Adipocyte (in vitro differentiated cells): ENCODE measurements at regions not wholly inside any gene's neighbourhood (a gene's known extent, or its start where the extent isn't known, plus 50 kb on each side); places are given as distances from the start of the nearest gene placed in this dataset.
A peak's percentile ranks its signal among the peaks of the same experiment; 100 is the strongest.

Experiments used
- DNase-seq: peaks from one replicate; pipeline ENCODE4 v3.0.0-alpha.2; 2015; ENCODE audit warnings: low read depth
- H3K27me3 ChIP-seq: replicated peaks from 2 replicates; pipeline ENCODE4 v1.7.0; 2013; ENCODE audit warnings: mild to moderate bottlenecking, low read length, moderate library complexity; ENCODE audit not compliant: control insufficient read depth, insufficient read depth
- H3K36me3 ChIP-seq: 2 replicates; pipeline ENCODE4 v1.7.0; 2013; ENCODE audit warnings: low read length, mild to moderate bottlenecking, moderate library complexity; ENCODE audit not compliant: control insufficient read depth, insufficient read depth, severe bottlenecking
- H3K4me1 ChIP-seq: 2 replicates; pipeline ENCODE4 v1.7.0; 2013; ENCODE audit warnings: mild to moderate bottlenecking, low read length, moderate library complexity; ENCODE audit not compliant: control insufficient read depth, insufficient read depth
- H3K4me3 ChIP-seq: 2 replicates; pipeline ENCODE4 v1.7.0; 2013; ENCODE audit warnings: mild to moderate bottlenecking, low read length, moderate library complexity
- H3K9ac ChIP-seq: 2 replicates; pipeline ENCODE4 v1.7.0; 2013; ENCODE audit warnings: mild to moderate bottlenecking, low read length, moderate library complexity
- H3K9me3 ChIP-seq: 2 replicates; pipeline ENCODE4 v1.7.0; 2013; ENCODE audit warnings: mild to moderate bottlenecking, low read length, moderate library complexity; ENCODE audit not compliant: control insufficient read depth

- Histone ChIP-seq H3K4me1 (no peaks in the 10 kb centered on the region), H3K27me3 (no peaks in the 10 kb centered on the region), H3K9ac (no peak overlapping the region), H3K36me3 (no peaks in the 10 kb centered on the region), H3K4me3 (no peak overlapping the region), H3K9me3 (no peaks in the 10 kb centered on the region)
- no peak for DNase-seq
Observed at GRCh38 chr1:164479242-164479641, 79.7 kb upstream of the PBX1 start.

GRCh38 chr1:164480285-164480907, 78.6 kb upstream of the PBX1 start:
- Histone ChIP-seq H3K9ac (no peak overlapping the region), H3K9me3 (no peaks in the 10 kb centered on the region), H3K4me3 (no peak overlapping the region), H3K36me3 (no peaks in the 10 kb centered on the region), H3K27me3 (no peaks in the 10 kb centered on the region), H3K4me1 (no peaks in the 10 kb centered on the region)
- DNase-seq: no peak

GRCh38 chr1:164495905-164496304, 63.1 kb upstream of the PBX1 start:
- no peaks in the 10 kb centered on the region for H3K27me3 ChIP-seq
- H3K9ac ChIP-seq: no peak overlapping the region
- no peaks in the 10 kb centered on the region for H3K4me1 ChIP-seq
- H3K9me3 ChIP-seq: no peaks in the 10 kb centered on the region
- H3K36me3 ChIP-seq: no peaks in the 10 kb centered on the region
- no peak overlapping the region for H3K4me3 ChIP-seq
- no peak for DNase-seq

- Histone ChIP-seq H3K4me1 (no peaks in the 10 kb centered on the region), H3K4me3 (no peak overlapping the region), H3K9me3 (peaks cover 5% of the 10 kb centered on the region), H3K9ac (no peak overlapping the region), H3K27me3 (no peaks in the 10 kb centered on the region), H3K36me3 (no peaks in the 10 kb centered on the region)
- no peak for DNase-seq
Observed at GRCh38 chr1:164498792-164499191, 60.2 kb upstream of the PBX1 start.

- DNase-seq: peak; percentile 49
- Histone ChIP-seq H3K4me3 (no peak overlapping the region), H3K9ac (no peak overlapping the region), H3K9me3 (peaks cover 5% of the 10 kb centered on the region), H3K36me3 (no peaks in the 10 kb centered on the region), H3K27me3 (no peaks in the 10 kb centered on the region), H3K4me1 (no peaks in the 10 kb centered on the region)
Observed at GRCh38 chr1:164504749-164505148, 54.2 kb upstream of the PBX1 start.
